SK-N-SH (cell line): ENCODE measurements at regions not wholly inside any gene's neighbourhood (a gene's known extent, or its start where the extent isn't known, plus 50 kb on each side); places are given as distances from the start of the nearest gene placed in this dataset.

ENCODE experiments used
- CTCF ChIA-PET: fragments of 300-600, 350-600 bp; formaldehyde crosslinking; extraction: SDS; loops from one replicate; lab custom pipeline; 2021; lab: Yijun Ruan, JAX
- POLR2A ChIA-PET: fragments of 350-600 bp; sonication (Branson Sonifier 250); formaldehyde crosslinking; extraction: SDS; loops from one replicate; lab custom pipeline; 2020; ENCODE audit warnings: antibody characterized with exemption, inconsistent platforms; lab: Yijun Ruan, JAX
- DNase-seq: peaks from one replicate; pipeline ENCODE4 v3.0.0; 2012
- H2AFZ ChIP-seq: fragments of 200-600 bp; sonication (generic); 2 replicates; pipeline ENCODE4 v1.8.1; 2016; ENCODE audit warnings: antibody characterized with exemption, mild to moderate bottlenecking, low read depth
- H3F3A ChIP-seq: fragments of 200-600 bp; sonication (generic); replicated peaks from 2 replicates; pipeline ENCODE3; 2016; ENCODE audit warnings: antibody characterized with exemption, mild to moderate bottlenecking; ENCODE audit not compliant: insufficient read depth
- H3K27ac ChIP-seq, 2 experiments: fragments of 200-500 bp in 1 of 2; fragments of 200-600 bp in 1 of 2; sonication (Bioruptor generic) in 1 of 2; sonication (generic), shearing (Covaris generic) in 1 of 2; 2 replicates each; pipeline versions ENCODE4 v1.5.1 to v1.6.1; 2014 to 2016; ENCODE audit warnings: low read depth in 2 of 2, inconsistent platforms in 1 of 2, low read length in 1 of 2, mild to moderate bottlenecking in 1 of 2, mixed read lengths in 1 of 2
- H3K27me3 ChIP-seq: fragments of 200-600 bp; sonication (generic), shearing (Covaris generic); 2 replicates; pipeline ENCODE4 v1.6.1; 2016; ENCODE audit warnings: mixed run types; ENCODE audit not compliant: insufficient read depth
- H3K36me3 ChIP-seq, 2 experiments: fragments of 200-500 bp in 1 of 2; fragments of 200-600 bp in 1 of 2; sonication (Bioruptor generic) in 1 of 2; sonication (generic) in 1 of 2; replicated peaks in 1 of 2; 2 replicates each; pipeline versions ENCODE3 to v1.5.1; 2014 to 2016; ENCODE audit warnings: low read length in 1 of 2, mild to moderate bottlenecking in 1 of 2; ENCODE audit not compliant: insufficient read depth in 2 of 2, control insufficient read depth in 1 of 2
- H3K4me1 ChIP-seq, 2 experiments: fragments of 200-500 bp in 1 of 2; fragments of 200-600 bp in 1 of 2; sonication (Bioruptor generic) in 1 of 2; sonication (generic), shearing (Covaris generic) in 1 of 2; 2 replicates each; pipeline versions ENCODE4 v1.5.1 to v1.6.1; 2014 to 2016; ENCODE audit warnings: low read depth in 1 of 2, low read length in 1 of 2, mixed run types in 1 of 2; ENCODE audit not compliant: insufficient read depth in 2 of 2, control insufficient read depth in 1 of 2
- H3K4me2 ChIP-seq: fragments of 200-600 bp; sonication (generic), shearing (Covaris generic); 2 replicates; pipeline ENCODE4 v1.6.1; 2017; ENCODE audit warnings: mixed run types
- H3K4me3 ChIP-seq, 2 experiments: fragments of 200-500 bp in 1 of 2; fragments of 200-600 bp in 1 of 2; sonication (Bioruptor generic) in 1 of 2; sonication (generic), shearing (Covaris generic) in 1 of 2; 2 replicates each; pipeline versions ENCODE4 v1.5.1 to v1.8.1; 2014 to 2016; ENCODE audit warnings: low read depth in 2 of 2, inconsistent platforms in 1 of 2, low read length in 1 of 2, mild to moderate bottlenecking in 1 of 2, mixed read lengths in 1 of 2, moderate library complexity in 1 of 2
- H3K79me2 ChIP-seq: fragments of 200-600 bp; sonication (generic); 2 replicates; pipeline ENCODE4 v1.8.1; 2017; ENCODE audit warnings: mild to moderate bottlenecking; ENCODE audit not compliant: insufficient read depth
- H3K9ac ChIP-seq: fragments of 200-600 bp; sonication (generic); 2 replicates; pipeline ENCODE4 v1.6.1; 2017; ENCODE audit warnings: mixed run types
- H3K9me2 ChIP-seq: fragments of 200-600 bp; sonication (generic); 2 replicates; pipeline ENCODE4 v1.6.1; 2017; ENCODE audit warnings: mixed run types
- H3K9me3 ChIP-seq: fragments of 200-600 bp; sonication (generic); 2 replicates; pipeline ENCODE4 v1.6.1; 2017; ENCODE audit warnings: mixed run types, mild to moderate bottlenecking, moderate library complexity
- H4K20me1 ChIP-seq: fragments of 200-600 bp; sonication (generic); 2 replicates; pipeline ENCODE4 v1.6.1; 2017; ENCODE audit warnings: mild to moderate bottlenecking, mixed run types; ENCODE audit not compliant: insufficient read depth
- CHD2 ChIP-seq: fragments of 150-350 bp; IDR thresholded peaks from 2 replicates; pipeline ENCODE4 v1.6.1; 2018; ENCODE audit warnings: low read length; ENCODE audit not compliant: partially characterized antibody
- CTCF ChIP-seq: fragments of 200-600 bp; sonication (generic); IDR thresholded peaks from 2 replicates; pipeline ENCODE4 v1.6.1; 2017; ENCODE audit warnings: antibody characterized with exemption, mild to moderate bottlenecking, moderate library complexity
- FOSL2 ChIP-seq: IDR thresholded peaks from 2 replicates; pipeline ENCODE4 v1.4.0; 2012; ENCODE audit warnings: low read depth, mild to moderate bottlenecking, moderate library complexity, borderline replicate concordance
- FOXM1 ChIP-seq: IDR thresholded peaks from 2 replicates; pipeline ENCODE4 v1.4.0; 2012; ENCODE audit warnings: low read depth, mild to moderate bottlenecking
- MEF2A ChIP-seq: IDR thresholded peaks from 2 replicates; pipeline ENCODE4 v1.4.0; 2012; ENCODE audit warnings: low read depth, borderline replicate concordance
- MXI1 ChIP-seq: IDR thresholded peaks from 2 replicates; pipeline ENCODE4 v1.6.1; 2012; ENCODE audit warnings: mild to moderate bottlenecking, low read depth, low read length, improper control_type of control experiment
- NRF1 ChIP-seq: IDR thresholded peaks from 2 replicates; pipeline ENCODE4 v1.6.1; 2012; ENCODE audit warnings: low read depth, mild to moderate bottlenecking, low read length
- PBX3 ChIP-seq: IDR thresholded peaks from 2 replicates; pipeline ENCODE4; 2012
- RCOR1 ChIP-seq: fragments of 150-350 bp; IDR thresholded peaks from 2 replicates; pipeline ENCODE4 v1.6.1; 2017; ENCODE audit warnings: antibody characterized with exemption, low read length
- RXRA ChIP-seq: IDR thresholded peaks from 2 replicates; pipeline ENCODE4 v1.4.0; 2012; ENCODE audit warnings: low read depth, mild to moderate bottlenecking, borderline replicate concordance
- SIN3A ChIP-seq: IDR thresholded peaks from 2 replicates; pipeline ENCODE4 v1.6.1; 2012; ENCODE audit warnings: low read depth, mild to moderate bottlenecking, low read length, moderate library complexity, borderline replicate concordance
- SMC3 ChIP-seq: IDR thresholded peaks from 2 replicates; pipeline ENCODE4 v1.6.1; 2012; ENCODE audit warnings: low read depth, low read length, improper control_type of control experiment
- TAF1 ChIP-seq: IDR thresholded peaks from 2 replicates; pipeline ENCODE4 v1.6.1; 2012; ENCODE audit warnings: low read depth, mild to moderate bottlenecking, low read length, moderate library complexity, borderline replicate concordance
- TEAD4 ChIP-seq: IDR thresholded peaks from 2 replicates; pipeline ENCODE4 v1.4.0; 2012; ENCODE audit warnings: mild to moderate bottlenecking, borderline replicate concordance; ENCODE audit not compliant: insufficient read depth
- YY1 ChIP-seq: IDR thresholded peaks from 2 replicates; pipeline ENCODE4 v1.4.0; 2012; ENCODE audit warnings: low read depth, mild to moderate bottlenecking
- WGBS: methylation state at CpG from one replicate; pipeline ENCODE4 v1.1.6; 2017; ENCODE audit warnings: low lambda C conversion rate; 5-methylcytosine and 5-hydroxymethylcytosine counted together

GRCh38 chr2:126345691-126346090 lies 310.3 kb upstream of the GYPC start:
- H3K9me3 ChIP-seq = peaks cover 8% of the 10 kb centered on the region; the same call in 1 of the 2 replicates
- H2AFZ ChIP-seq = no peak overlapping the region
- no peak overlapping the region for H3K4me3 ChIP-seq
- no peak for DNase-seq
- no peaks in the 10 kb centered on the region for H3K4me1 ChIP-seq
- no peaks in the 10 kb centered on the region for H4K20me1 ChIP-seq
- no peaks in the 10 kb centered on the region for H3K9me2 ChIP-seq
- ChIA-PET POLR2A (no interaction called here), CTCF (no interaction called here)
- no peak overlapping the region for H3K9ac ChIP-seq
- H3F3A ChIP-seq = no peaks in the 10 kb centered on the region
- no peaks in the 10 kb centered on the region for H3K27me3 ChIP-seq
- TF ChIP-seq CHD2 = no peak
- no peak for TF ChIP-seq FOSL2
- no peak for TF ChIP-seq FOXM1
- TF ChIP-seq RCOR1 = no peak
- no peak for TF ChIP-seq SIN3A
- TF ChIP-seq TEAD4 = no peak
- no peak for TF ChIP-seq RXRA
- no peaks in the 10 kb centered on the region for H3K79me2 ChIP-seq
- H3K27ac ChIP-seq = no peak overlapping the region
- WGBS = 0% methylated on average over 1 of the region's 1 CpG
- H3K4me2 ChIP-seq = no peak overlapping the region
- no peaks in the 10 kb centered on the region for H3K36me3 ChIP-seq

GRCh38 chr2:126356631-126357030 lies 299.3 kb upstream of the GYPC start:
- Histone ChIP-seq H3K27ac (no peak overlapping the region), H2AFZ (no peak overlapping the region), H4K20me1 (no peaks in the 10 kb centered on the region), H3K36me3 (no peaks in the 10 kb centered on the region), H3K4me3 (no peak overlapping the region), H3K27me3 (no peaks in the 10 kb centered on the region), H3K9ac (no peak overlapping the region), H3K9me3 (no peaks in the 10 kb centered on the region), H3K79me2 (no peaks in the 10 kb centered on the region), H3K9me2 (no peaks in the 10 kb centered on the region), H3F3A (no peaks in the 10 kb centered on the region), H3K4me1 (no peaks in the 10 kb centered on the region), H3K4me2 (no peak overlapping the region)
- CTCF ChIA-PET = no interaction called here
- 5% methylated on average over 2 of the region's 2 CpGs for WGBS
- TF ChIP-seq FOSL2 (no peak), TAF1 (no peak), SMC3 (no peak), YY1 (no peak), TEAD4 (no peak), MXI1 (no peak), NRF1 (no peak), MEF2A (no peak)
- POLR2A ChIA-PET = no interaction called here
- DNase-seq = no peak

GRCh38 chr2:126358122-126358521 lies 297.8 kb upstream of the GYPC start:
- DNase-seq = no peak
- H2AFZ ChIP-seq = no peak overlapping the region
- no peak overlapping the region for H3K4me2 ChIP-seq
- H3F3A ChIP-seq = no peaks in the 10 kb centered on the region
- POLR2A ChIA-PET = no interaction called here
- H4K20me1 ChIP-seq = no peaks in the 10 kb centered on the region
- H3K36me3 ChIP-seq = no peaks in the 10 kb centered on the region
- TF ChIP-seq PBX3 (no peak), CTCF (no peak), YY1 (no peak)
- H3K27ac ChIP-seq = no peak overlapping the region
- H3K4me1 ChIP-seq = no peaks in the 10 kb centered on the region
- H3K9me3 ChIP-seq = no peaks in the 10 kb centered on the region
- H3K9me2 ChIP-seq = no peaks in the 10 kb centered on the region
- H3K4me3 ChIP-seq = no peak overlapping the region
- 0% methylated on average over 1 of the region's 1 CpG for WGBS
- CTCF ChIA-PET = interaction anchor here (1.5 kb wide), 1 partner anchor 614 kb away, joined by 3 read pairs; no protein-coding TSS in a partner anchor
- H3K27me3 ChIP-seq = no peaks in the 10 kb centered on the region
- no peak overlapping the region for H3K9ac ChIP-seq
- no peaks in the 10 kb centered on the region for H3K79me2 ChIP-seq
